BE2C (cell line): ENCODE measurements at regions not wholly inside any gene's neighbourhood (a gene's known extent, or its start where the extent isn't known, plus 50 kb on each side); places are given as distances from the start of the nearest gene placed in this dataset.

Source experiments
- DNase-seq: peaks from one replicate; pipeline ENCODE4 v3.0.0-alpha.2; 2020
- H3K27me3 ChIP-seq: fragments of 250-450 bp; sonication (Bioruptor Pico); 2 replicates; pipeline ENCODE4 v1.5.1; 2020; ENCODE audit warnings: mild to moderate bottlenecking
- H3K36me3 ChIP-seq: fragments of 250-450 bp; sonication (Bioruptor Pico); 2 replicates; pipeline ENCODE4 v1.5.1; 2020; ENCODE audit warnings: mild to moderate bottlenecking
- H3K4me1 ChIP-seq: fragments of 250-450 bp; sonication (Bioruptor Pico); 2 replicates; pipeline ENCODE4 v1.5.1; 2020
- H3K4me3 ChIP-seq: 2 replicates; pipeline ENCODE4 v1.5.1; 2011; ENCODE audit warnings: low read depth, low read length
- H3K9me3 ChIP-seq: fragments of 250-450 bp; sonication (Bioruptor Pico); 2 replicates; pipeline ENCODE4 v1.5.1; 2020
- CTCF ChIP-seq: IDR thresholded peaks from 2 replicates; pipeline ENCODE4 v1.5.1; 2012; ENCODE audit warnings: mild to moderate bottlenecking, low read depth, low read length

- no peak overlapping the region for H3K4me3 ChIP-seq
- H3K9me3 ChIP-seq, result no peaks in the 10 kb centered on the region
- no peaks in the 10 kb centered on the region for H3K36me3 ChIP-seq
- H3K27me3 ChIP-seq, result no peaks in the 10 kb centered on the region
- H3K4me1 ChIP-seq, result no peaks in the 10 kb centered on the region
- no peak for DNase-seq
- no peak for TF ChIP-seq CTCF
Observed at GRCh38 chr2:17059458-17059857, 393.8 kb upstream of the CYRIA start.

DNA sequence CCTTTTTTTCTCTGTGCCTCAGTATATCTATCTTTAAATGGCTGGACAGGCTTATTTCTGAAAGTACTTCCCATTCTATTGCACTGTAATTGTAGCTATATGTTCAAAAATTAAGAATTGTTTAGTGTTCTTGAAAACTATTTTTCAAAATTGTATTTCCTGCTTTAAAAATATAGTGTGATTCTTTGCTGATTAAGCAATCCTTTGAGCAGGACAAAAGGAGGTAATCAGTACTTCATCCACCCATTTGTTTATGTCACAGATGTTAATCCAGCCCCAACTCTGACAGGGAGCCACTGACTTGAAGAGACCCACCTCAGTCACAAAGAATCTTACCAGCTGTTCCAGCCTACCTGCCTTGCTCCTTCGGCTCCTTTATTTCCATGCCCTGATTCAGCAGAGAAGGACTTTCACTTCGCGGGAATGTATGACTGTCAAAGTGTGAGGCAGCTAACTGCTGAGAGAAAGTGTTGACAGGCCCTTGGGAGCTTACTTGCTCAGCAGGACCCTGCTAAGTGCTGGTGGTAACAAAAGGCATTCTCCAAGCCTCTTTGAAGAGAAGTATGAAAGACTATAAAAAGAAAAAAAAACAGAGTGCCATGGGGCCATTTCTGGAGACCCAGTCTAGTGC, 393.3 kb upstream of the CYRIA start:
- Histone ChIP-seq H3K9me3 (no peaks in the 10 kb centered on the region), H3K27me3 (no peaks in the 10 kb centered on the region), H3K4me3 (no peak overlapping the region), H3K36me3 (no peaks in the 10 kb centered on the region), H3K4me1 (no peaks in the 10 kb centered on the region)
- TF ChIP-seq CTCF, result no peak
- DNase-seq, result no peak

GRCh38 chr2:17057109-17058017, 391.7 kb upstream of the CYRIA start:
- TF ChIP-seq CTCF, result no peak

GRCh38 chr2:17056236-17056635, 390.6 kb upstream of the CYRIA start:
- no peak for TF ChIP-seq CTCF
- no peak overlapping the region for H3K4me3 ChIP-seq
- no peaks in the 10 kb centered on the region for H3K9me3 ChIP-seq
- H3K4me1 ChIP-seq, result no peaks in the 10 kb centered on the region
- H3K36me3 ChIP-seq, result no peaks in the 10 kb centered on the region
- no peaks in the 10 kb centered on the region for H3K27me3 ChIP-seq
- no peak for DNase-seq

More at GRCh38 chr2:17057109-17058017, 391.7 kb upstream of the CYRIA start:
- Histone ChIP-seq H3K36me3 (no peaks in the 10 kb centered on the region), H3K4me1 (no peaks in the 10 kb centered on the region), H3K27me3 (no peaks in the 10 kb centered on the region), H3K9me3 (no peaks in the 10 kb centered on the region), H3K4me3 (no peak overlapping the region)
- no peak for DNase-seq

GRCh38 chr2:17052001-17052400, 386.4 kb upstream of the CYRIA start:
- TF ChIP-seq CTCF, result no peak
- no peak overlapping the region for H3K4me3 ChIP-seq
- no peaks in the 10 kb centered on the region for H3K9me3 ChIP-seq
- H3K36me3 ChIP-seq, result no peaks in the 10 kb centered on the region
- no peak for DNase-seq
- H3K4me1 ChIP-seq, result no peaks in the 10 kb centered on the region
- no peaks in the 10 kb centered on the region for H3K27me3 ChIP-seq

DNA sequence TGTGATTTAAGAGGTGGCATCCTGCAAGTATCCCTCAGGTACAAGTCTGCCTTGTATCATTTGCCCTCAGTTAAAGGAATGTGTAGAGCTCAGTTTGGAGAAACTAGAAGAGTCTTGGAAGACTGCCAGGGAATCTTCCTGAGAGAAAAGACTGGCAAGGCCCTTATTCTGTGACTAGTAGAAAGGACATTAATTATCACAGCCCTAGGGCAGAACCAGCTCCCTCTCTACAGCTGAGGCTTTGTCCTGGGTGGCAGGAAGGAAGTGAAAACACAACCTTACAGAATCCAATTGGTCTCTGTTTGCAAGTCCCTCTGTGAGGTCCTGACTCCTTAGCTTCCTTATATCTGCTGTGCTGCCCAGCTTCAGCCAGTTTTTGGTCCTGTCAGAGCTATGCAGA, 385.9 kb upstream of the CYRIA start:
- DNase-seq, result no peak
- no peaks in the 10 kb centered on the region for H3K36me3 ChIP-seq
- no peak overlapping the region for H3K4me3 ChIP-seq
- H3K4me1 ChIP-seq, result no peaks in the 10 kb centered on the region
- H3K27me3 ChIP-seq, result no peaks in the 10 kb centered on the region
- H3K9me3 ChIP-seq, result no peaks in the 10 kb centered on the region
- no peak for TF ChIP-seq CTCF
